Lower leg skin (tissue), 3 donors: ENCODE measurements at regions not wholly inside any gene's neighbourhood (a gene's known extent, or its start where the extent isn't known, plus 50 kb on each side); places are given as distances from the start of the nearest gene placed in this dataset.

Experiments used
- POLR2A ChIP-seq, 2 donors: fragments of 450-650 bp; IDR thresholded peaks; one replicate each; pipeline ENCODE4 v1.6.1; 2016 to 2017; ENCODE audit warnings: antibody characterized with exemption in 2 of 2, mild to moderate bottlenecking in 1 of 2, moderate library complexity in 1 of 2
- TF ChIP-seq, protein P1 (sequence below), 3 donors: fragments of 450-650 bp; IDR thresholded peaks; one replicate each; pipeline ENCODE4 v1.5.1; 2016; ENCODE audit warnings: antibody characterized with exemption in 3 of 3, mild to moderate bottlenecking in 3 of 3, moderate library complexity in 2 of 3

DNA sequence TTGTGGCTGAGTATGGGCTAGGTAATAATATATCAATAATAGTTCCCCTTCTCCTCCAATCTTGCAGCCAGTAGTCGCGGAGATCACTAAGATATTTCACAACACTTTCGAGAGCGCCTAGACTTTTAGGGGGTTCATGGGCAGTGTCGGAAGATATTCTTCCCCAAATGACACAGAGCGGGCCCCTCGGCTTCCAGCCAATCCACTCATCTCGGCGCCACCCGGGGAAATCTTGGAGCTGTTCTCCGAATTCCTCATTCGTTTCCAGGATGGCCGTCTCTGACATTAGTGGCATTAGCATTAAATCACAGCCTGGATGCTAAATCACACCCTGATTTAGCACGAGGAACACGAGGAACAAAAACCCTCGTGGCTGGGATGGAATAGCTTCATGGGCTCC is 437.7 kb downstream of the ZNF516 start:
- TF ChIP-seq, protein P1, sequence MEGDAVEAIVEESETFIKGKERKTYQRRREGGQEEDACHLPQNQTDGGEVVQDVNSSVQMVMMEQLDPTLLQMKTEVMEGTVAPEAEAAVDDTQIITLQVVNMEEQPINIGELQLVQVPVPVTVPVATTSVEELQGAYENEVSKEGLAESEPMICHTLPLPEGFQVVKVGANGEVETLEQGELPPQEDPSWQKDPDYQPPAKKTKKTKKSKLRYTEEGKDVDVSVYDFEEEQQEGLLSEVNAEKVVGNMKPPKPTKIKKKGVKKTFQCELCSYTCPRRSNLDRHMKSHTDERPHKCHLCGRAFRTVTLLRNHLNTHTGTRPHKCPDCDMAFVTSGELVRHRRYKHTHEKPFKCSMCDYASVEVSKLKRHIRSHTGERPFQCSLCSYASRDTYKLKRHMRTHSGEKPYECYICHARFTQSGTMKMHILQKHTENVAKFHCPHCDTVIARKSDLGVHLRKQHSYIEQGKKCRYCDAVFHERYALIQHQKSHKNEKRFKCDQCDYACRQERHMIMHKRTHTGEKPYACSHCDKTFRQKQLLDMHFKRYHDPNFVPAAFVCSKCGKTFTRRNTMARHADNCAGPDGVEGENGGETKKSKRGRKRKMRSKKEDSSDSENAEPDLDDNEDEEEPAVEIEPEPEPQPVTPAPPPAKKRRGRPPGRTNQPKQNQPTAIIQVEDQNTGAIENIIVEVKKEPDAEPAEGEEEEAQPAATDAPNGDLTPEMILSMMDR (IDR thresholded peaks at IDR 0.05) = no peak
- TF ChIP-seq POLR2A (IDR thresholded peaks at IDR 0.05) = no peak
